GM12892 (cell line): ENCODE measurements at regions not wholly inside any gene's neighbourhood (a gene's known extent, or its start where the extent isn't known, plus 50 kb on each side); places are given as distances from the start of the nearest gene placed in this dataset.

ENCODE experiments used
- POLR2A ChIP-seq: IDR thresholded peaks from 2 replicates; pipeline ENCODE4 v1.6.1; 2011; ENCODE audit warnings: low read depth, low read length, control low read depth
- POLR2AphosphoS5 ChIP-seq: IDR thresholded peaks from 2 replicates; pipeline ENCODE4 v1.6.1; 2011; ENCODE audit warnings: low read depth, low read length, control low read depth

DNA sequence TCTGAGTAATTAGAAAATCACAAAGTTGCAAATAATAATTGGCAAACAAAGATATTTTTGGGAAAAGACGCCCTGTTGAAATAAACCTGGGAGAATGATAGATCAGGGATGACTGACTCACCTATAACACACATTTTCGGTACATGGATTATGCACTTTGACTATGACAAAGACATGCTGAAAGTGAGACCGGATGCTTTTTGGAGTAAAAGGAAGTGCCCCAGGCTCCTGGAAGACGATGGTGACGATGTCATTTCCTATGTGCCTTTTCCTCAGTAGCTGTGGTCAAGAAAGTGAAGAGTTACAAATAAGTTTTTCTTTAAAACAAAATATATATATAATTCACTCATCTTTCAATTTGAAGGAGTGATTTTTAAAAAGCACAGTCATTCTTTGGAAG lies 158.7 kb downstream of the SIPA1L2 start:
- TF ChIP-seq POLR2AphosphoS5 (no peak), POLR2A (no peak)
